HL-60 (cell line): ENCODE measurements at regions not wholly inside any gene's neighbourhood (a gene's known extent, or its start where the extent isn't known, plus 50 kb on each side); places are given as distances from the start of the nearest gene placed in this dataset.
A peak's percentile ranks its signal among the peaks of the same experiment; 100 is the strongest.

Experiments used
- DNase-seq, 2 experiments: peaks; one replicate each; pipeline ENCODE4 v3.0.0-alpha.2; 2010 to 2020; ENCODE audit warnings: low read depth in 1 of 2, low spot score in 1 of 2
- H3K27ac ChIP-seq: fragments of 250-450 bp; sonication (Bioruptor Pico); replicated peaks from 2 replicates; pipeline ENCODE4 v1.5.1; 2020; ENCODE audit warnings: mild to moderate bottlenecking, moderate library complexity
- H3K27me3 ChIP-seq: fragments of 250-450 bp; sonication (Bioruptor Pico); 2 replicates; pipeline ENCODE4 v1.5.1; 2021; ENCODE audit warnings: mild to moderate bottlenecking, moderate library complexity; ENCODE audit not compliant: insufficient read depth, poor library complexity, severe bottlenecking
- H3K4me3 ChIP-seq: replicated peaks from 2 replicates; pipeline ENCODE4 v1.5.1; 2011; ENCODE audit warnings: mild to moderate bottlenecking, control low read depth, low read length; ENCODE audit not compliant: insufficient read depth
- CTCF ChIP-seq: IDR thresholded peaks from one replicate; pipeline ENCODE4 v1.5.1; 2011; ENCODE audit warnings: low read length, control low read depth, inconsistent platforms; ENCODE audit not compliant: insufficient read depth
- GABPA ChIP-seq: IDR thresholded peaks from 2 replicates; pipeline ENCODE4 v1.6.1; 2012; ENCODE audit warnings: low read depth
- POLR2AphosphoS5 ChIP-seq: IDR thresholded peaks from 2 replicates; pipeline ENCODE4 v1.6.1; 2012; ENCODE audit warnings: low read depth
- REST ChIP-seq: IDR thresholded peaks from 2 replicates; pipeline ENCODE4 v1.6.1; 2012; ENCODE audit warnings: low read depth; ENCODE audit not compliant: insufficient replicate concordance
- SPI1 ChIP-seq: IDR thresholded peaks from 2 replicates; pipeline ENCODE4 v1.6.1; 2012; ENCODE audit warnings: low read depth, mild to moderate bottlenecking, borderline replicate concordance

GRCh38 chr2:9144046-9144445 lies 62.6 kb upstream of the ASAP2 start:
- peaks cover 8% of the 10 kb centered on the region for H3K27me3 ChIP-seq
- no peak overlapping the region for H3K27ac ChIP-seq
- H3K4me3 ChIP-seq = no peak overlapping the region
- TF ChIP-seq POLR2AphosphoS5 (no peak), REST (no peak), SPI1 (no peak), CTCF (no peak)
- DNase-seq = no peak

DNA sequence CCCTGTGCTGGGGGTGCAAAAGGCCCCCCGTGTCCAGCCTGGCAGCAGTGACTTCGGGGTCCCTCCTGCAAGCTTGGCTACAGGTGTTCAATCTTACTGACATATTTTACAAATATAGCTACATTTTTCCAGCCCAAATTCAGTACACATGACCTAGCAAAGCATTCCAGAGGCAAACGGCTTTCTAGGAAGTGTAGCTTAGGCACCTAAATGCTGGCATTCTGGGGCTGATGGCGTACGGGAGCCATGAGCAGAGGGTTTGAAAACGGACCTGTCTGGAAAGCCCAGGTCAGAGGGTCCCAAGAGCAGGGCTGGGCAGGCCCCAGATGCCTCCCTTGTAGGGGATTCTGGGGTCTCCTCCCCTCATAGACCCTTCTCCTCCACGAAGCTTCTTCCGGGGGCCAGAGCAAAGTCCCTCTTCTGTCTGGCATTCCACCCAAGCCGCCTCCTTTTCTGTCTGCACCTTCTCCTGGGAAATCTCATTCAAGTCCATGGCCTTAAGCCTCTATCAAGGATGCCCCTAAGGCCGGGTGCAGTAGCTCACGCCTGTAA lies 63.3 kb upstream of the ASAP2 start:
- no peak for DNase-seq
- Histone ChIP-seq H3K27ac (no peak overlapping the region), H3K27me3 (peaks cover 8% of the 10 kb centered on the region), H3K4me3 (no peak overlapping the region)
- no peak for TF ChIP-seq REST
- no peak for TF ChIP-seq POLR2AphosphoS5
- TF ChIP-seq GABPA = no peak
- no peak for TF ChIP-seq CTCF
- TF ChIP-seq SPI1 = no peak

- Histone ChIP-seq H3K4me3 (no peak overlapping the region), H3K27me3 (peaks cover 8% of the 10 kb centered on the region), H3K27ac (no peak overlapping the region)
- TF ChIP-seq CTCF (peak; percentile 83), GABPA (no peak)
- DNase-seq = peak; percentile 44 to 55
These were observed 63.9 kb upstream of the ASAP2 start for GRCh38 chr2:9142551-9143263.
